BLaER1 treated with 17β-estradiol and CSF1 and Interleukin-3, amounts not matched to agents 10 nM and 100 nM (cell line): ENCODE measurements at regions not wholly inside any gene's neighbourhood (a gene's known extent, or its start where the extent isn't known, plus 50 kb on each side); places are given as distances from the start of the nearest gene placed in this dataset.

Experiments used
- H3K27ac ChIP-seq, 11 experiments: shearing (Covaris generic); formaldehyde crosslinking; 2 replicates each; pipeline ENCODE4 v1.8.1; 2022
- H3K27me3 ChIP-seq, 11 experiments: shearing (Covaris generic); formaldehyde crosslinking; 2 replicates each; pipeline ENCODE4 v1.8.1; 2022
- H3K36me3 ChIP-seq, 11 experiments: shearing (Covaris generic); formaldehyde crosslinking; 2 replicates each; pipeline ENCODE4 v1.8.1; 2022
- H3K4me1 ChIP-seq, 10 experiments: shearing (Covaris generic); formaldehyde crosslinking; 2 replicates each; pipeline ENCODE4 v1.8.1; 2022
- H3K4me2 ChIP-seq, 11 experiments: shearing (Covaris generic); formaldehyde crosslinking; 2 replicates each; pipeline ENCODE4 v1.8.1; 2022
- H3K4me3 ChIP-seq, 10 experiments: shearing (Covaris generic); formaldehyde crosslinking; 2 replicates each; pipeline ENCODE4 v1.8.1; 2022
- H3K9ac ChIP-seq, 11 experiments: shearing (Covaris generic); formaldehyde crosslinking; 2 replicates each; pipeline ENCODE4 v1.8.1; 2022
- H3K9me3 ChIP-seq, 11 experiments: shearing (Covaris generic); formaldehyde crosslinking; replicated peaks in 1 of 11; 2 replicates each; pipeline ENCODE4 v1.8.1; 2022
- H4K20me1 ChIP-seq, 11 experiments: shearing (Covaris generic); formaldehyde crosslinking; 2 replicates each; pipeline ENCODE4 v1.8.1; 2022
- Cebpa-rat ChIP-seq, 11 experiments: shearing (Covaris generic); IDR thresholded peaks; 2 replicates each; pipeline ENCODE4 v1.8.1; 2022

DNA sequence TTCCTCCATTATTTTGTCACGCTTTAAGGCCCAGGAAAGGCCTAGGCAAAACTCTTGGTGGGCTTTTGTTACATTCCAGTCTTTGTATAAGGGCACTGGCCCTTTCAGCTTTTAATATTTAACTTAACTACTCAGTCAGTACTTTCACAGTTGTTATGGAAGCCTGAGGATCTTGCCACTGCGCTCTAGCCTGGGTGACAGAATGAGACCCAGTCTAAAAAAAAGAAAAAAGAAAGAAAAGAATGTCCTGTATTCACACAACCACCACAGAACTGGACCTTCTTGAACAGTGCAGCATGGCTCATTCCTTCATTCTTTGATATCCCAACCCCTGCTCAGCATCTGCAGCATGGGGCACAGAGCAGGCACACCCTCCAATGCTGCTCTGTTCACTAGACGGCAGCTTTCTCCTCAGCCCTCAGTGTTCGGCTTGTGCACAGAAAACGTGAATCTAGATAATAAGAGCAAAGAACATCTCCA, 59.6 kb upstream of the EPCAM start:
- H3K36me3 ChIP-seq: no peaks in the 10 kb centered on the region
- peak overlapping the region in 3 of 10 experiments; percentile 9 to 55 (median 12); a peak in 2 of 20 replicates for H3K4me3 ChIP-seq
- H3K9me3 ChIP-seq: peaks cover 7 to 15% (median 12%) of the 10 kb centered on the region in 11 experiments; a peak in 18 of 22 replicates
- no peak for TF ChIP-seq Cebpa-rat (IDR thresholded peaks at IDR 0.05)
- H3K27me3 ChIP-seq: no peaks in the 10 kb centered on the region
- H3K4me1 ChIP-seq: peaks cover 33 to 82% (median 54%) of the 10 kb centered on the region in 10 experiments
- H4K20me1 ChIP-seq: no peaks in the 10 kb centered on the region
- peak overlapping the region; percentile 40 to 78 (median 72); a peak in 20 of 22 replicates for H3K9ac ChIP-seq
- H3K4me2 ChIP-seq: peak overlapping the region; percentile 80 to 94 (median 88)
- peak overlapping the region in 10 of 11 experiments; percentile 68 to 92 (median 85); a peak in 20 of 22 replicates for H3K27ac ChIP-seq

DNA sequence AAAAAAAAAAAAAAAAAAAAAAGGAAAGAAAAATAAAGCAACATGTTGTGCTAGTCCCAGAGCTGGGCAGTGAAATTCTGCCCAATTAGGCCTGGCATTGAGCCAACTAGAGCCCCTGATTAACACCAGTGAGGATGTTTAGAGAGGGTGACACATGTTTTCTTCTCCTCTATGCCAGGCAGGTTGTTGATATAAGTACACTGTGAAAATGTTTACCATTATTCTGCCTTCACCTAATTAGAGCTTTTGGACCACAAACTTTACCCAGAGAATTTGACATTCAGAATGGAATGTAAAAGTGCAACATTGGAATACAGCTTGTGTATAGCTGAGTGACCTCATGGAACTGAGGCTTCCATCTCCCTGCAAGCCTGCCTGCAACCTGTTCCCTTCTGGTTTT, 62.0 kb upstream of the EPCAM start:
- no peak overlapping the region for H3K4me3 ChIP-seq
- H3K36me3 ChIP-seq: no peaks in the 10 kb centered on the region
- H3K27me3 ChIP-seq: no peaks in the 10 kb centered on the region
- H3K4me1 ChIP-seq: peaks cover 37 to 88% (median 68%) of the 10 kb centered on the region in 10 experiments
- H4K20me1 ChIP-seq: no peaks in the 10 kb centered on the region
- H3K9me3 ChIP-seq: peaks cover 5 to 10% (median 8%) of the 10 kb centered on the region in 11 experiments; a peak in 18 of 22 replicates
- TF ChIP-seq Cebpa-rat (IDR thresholded peaks at IDR 0.05): no peak
- no peak overlapping the region for H3K9ac ChIP-seq
- H3K27ac ChIP-seq: no peak overlapping the region
- H3K4me2 ChIP-seq: peak overlapping the region in 3 of 11 experiments; percentile 12 to 94 (median 88); a peak in 3 of 22 replicates

DNA sequence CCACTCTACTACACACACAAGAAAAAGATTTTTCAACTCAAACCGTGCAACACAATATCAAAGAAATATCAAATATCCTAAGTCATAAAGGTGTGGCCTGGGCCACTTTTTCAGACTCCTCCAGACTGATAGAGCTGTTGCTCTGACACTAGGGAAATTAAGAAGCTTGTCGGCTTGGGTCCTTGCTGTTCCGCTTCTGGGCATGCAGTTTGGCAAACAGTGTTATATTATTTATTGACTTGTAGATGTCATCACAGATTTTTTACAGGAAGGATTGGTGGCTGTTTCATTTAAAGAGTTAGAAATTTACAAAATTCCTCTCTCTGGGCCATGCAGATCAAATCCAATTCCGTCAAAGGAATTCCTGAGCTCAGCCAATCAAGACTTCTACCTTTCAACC, 64.5 kb upstream of the EPCAM start:
- Histone ChIP-seq H3K4me3 (no peak overlapping the region), H3K9ac (no peak overlapping the region), H4K20me1 (no peaks in the 10 kb centered on the region), H3K36me3 (no peaks in the 10 kb centered on the region), H3K9me3 (no peaks in the 10 kb centered on the region), H3K4me2 (no peak overlapping the region; a peak in 1 of 22 replicates), H3K4me1 (peaks cover 37 to 88% (median 69%) of the 10 kb centered on the region in 10 experiments), H3K27ac (no peak overlapping the region), H3K27me3 (no peaks in the 10 kb centered on the region)
- TF ChIP-seq Cebpa-rat (IDR thresholded peaks at IDR 0.05): no peak

DNA sequence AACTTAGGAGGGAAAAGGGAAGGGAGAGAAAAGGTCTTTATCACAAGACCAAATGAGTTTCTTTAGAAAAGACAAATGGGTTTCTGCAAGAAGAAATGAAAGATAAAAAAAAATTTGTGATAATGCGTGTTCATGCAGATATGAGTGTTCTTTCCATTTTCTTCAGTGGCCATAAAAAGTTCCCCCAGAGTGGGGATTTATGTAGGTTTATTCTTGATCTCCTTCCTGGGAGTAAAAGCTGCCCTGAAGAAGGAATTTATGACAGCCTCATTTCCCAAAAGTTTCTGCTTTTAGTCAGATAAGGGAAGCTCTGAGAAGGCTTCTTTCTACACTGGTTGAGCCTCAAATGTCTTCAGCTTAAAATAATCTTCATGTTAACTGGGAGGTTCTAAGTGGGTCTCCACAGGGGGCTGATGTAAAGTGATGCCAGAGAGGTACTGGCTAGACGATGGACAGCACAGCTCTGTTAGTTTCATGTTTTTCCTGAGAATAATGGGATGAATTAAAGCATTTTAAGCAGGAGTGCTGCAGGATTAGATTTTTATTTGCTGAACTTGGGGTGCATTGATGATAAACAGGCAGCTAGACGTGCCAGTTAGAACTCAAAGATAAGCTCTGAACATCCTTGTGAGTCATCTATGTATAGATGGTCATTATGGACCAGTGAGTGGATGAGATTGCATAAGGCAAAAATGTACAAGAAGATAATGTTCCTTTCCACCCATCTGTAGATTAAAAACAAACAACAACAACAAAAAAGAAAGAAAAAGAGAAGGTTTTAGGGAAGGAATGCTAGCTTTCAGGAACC, 65.6 kb upstream of the EPCAM start:
- no peaks in the 10 kb centered on the region for H3K36me3 ChIP-seq
- no peak overlapping the region; a peak in 1 of 22 replicates for H3K9ac ChIP-seq
- H3K27me3 ChIP-seq: no peaks in the 10 kb centered on the region
- no peak overlapping the region for H3K4me3 ChIP-seq
- H3K4me1 ChIP-seq: peaks cover 28 to 88% (median 69%) of the 10 kb centered on the region in 10 experiments
- H3K27ac ChIP-seq: peak overlapping the region in 3 of 11 experiments; percentile 15 to 80 (median 27); a peak in 4 of 22 replicates
- H3K4me2 ChIP-seq: peak overlapping the region in 6 of 11 experiments; percentile 16 to 91 (median 76); a peak in 10 of 22 replicates
- no peaks in the 10 kb centered on the region for H4K20me1 ChIP-seq
- no peaks in the 10 kb centered on the region for H3K9me3 ChIP-seq
- no peak for TF ChIP-seq Cebpa-rat (IDR thresholded peaks at IDR 0.05)

DNA sequence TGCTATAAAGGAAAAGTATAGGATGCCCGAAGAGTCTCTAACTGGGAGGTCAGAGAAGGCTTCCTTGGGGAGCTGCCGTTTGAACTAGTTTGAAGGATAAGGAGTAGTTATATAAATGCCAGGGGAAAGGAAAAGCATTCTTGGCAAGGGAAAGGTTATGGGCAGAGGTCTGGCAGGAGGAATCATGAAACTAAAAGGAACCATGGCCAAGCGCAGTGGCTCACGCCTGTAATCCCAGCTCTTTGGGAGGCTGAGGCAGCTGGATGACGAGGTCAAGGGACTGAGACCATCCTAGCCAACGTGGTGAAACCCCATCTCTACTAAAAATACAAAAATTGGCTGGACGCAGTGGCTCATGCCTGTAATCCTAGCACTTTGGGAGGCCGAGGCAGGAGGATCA, 66.8 kb upstream of the EPCAM start:
- H3K9ac ChIP-seq: no peak overlapping the region
- peak overlapping the region; percentile 69 to 91 (median 82); a peak in 20 of 22 replicates for H3K4me2 ChIP-seq
- H3K4me1 ChIP-seq: peaks cover 36 to 88% (median 69%) of the 10 kb centered on the region in 10 experiments
- H3K36me3 ChIP-seq: no peaks in the 10 kb centered on the region
- H4K20me1 ChIP-seq: no peaks in the 10 kb centered on the region
- peak overlapping the region in 7 of 11 experiments; percentile 8 to 80 (median 61); a peak in 5 of 22 replicates for H3K27ac ChIP-seq
- H3K27me3 ChIP-seq: no peaks in the 10 kb centered on the region
- no peak overlapping the region for H3K4me3 ChIP-seq
- TF ChIP-seq Cebpa-rat (IDR thresholded peaks at IDR 0.05): no peak
- no peaks in the 10 kb centered on the region for H3K9me3 ChIP-seq

DNA sequence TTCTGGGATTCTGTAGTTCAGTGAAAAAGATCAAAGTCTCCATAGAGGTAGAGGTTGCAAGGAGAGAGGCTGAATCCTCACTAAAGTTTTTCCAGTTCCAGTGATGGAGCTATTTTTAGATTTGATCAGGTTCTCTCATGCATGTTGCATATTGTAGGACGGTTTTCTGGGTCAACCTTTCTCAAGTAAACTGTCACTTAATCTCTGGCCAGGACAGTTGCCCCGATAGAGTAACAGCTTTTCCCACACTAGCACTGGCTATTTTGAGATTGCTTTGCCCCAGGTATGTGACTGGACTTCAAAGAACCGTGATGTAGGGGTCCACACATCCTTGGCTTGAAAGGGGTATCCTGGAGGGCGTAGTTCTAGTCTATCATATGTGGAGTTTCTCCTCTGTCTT, 67.4 kb upstream of the EPCAM start:
- peak overlapping the region; percentile 69 to 91 (median 82); a peak in 21 of 22 replicates for H3K4me2 ChIP-seq
- H4K20me1 ChIP-seq: no peaks in the 10 kb centered on the region
- peak overlapping the region in 9 of 11 experiments; percentile 59 to 80 (median 69); a peak in 16 of 22 replicates for H3K27ac ChIP-seq
- H3K4me3 ChIP-seq: no peak overlapping the region
- H3K4me1 ChIP-seq: peaks cover 41 to 86% (median 70%) of the 10 kb centered on the region in 10 experiments
- no peaks in the 10 kb centered on the region for H3K27me3 ChIP-seq
- no peaks in the 10 kb centered on the region for H3K36me3 ChIP-seq
- no peaks in the 10 kb centered on the region for H3K9me3 ChIP-seq
- no peak for TF ChIP-seq Cebpa-rat (IDR thresholded peaks at IDR 0.05)
- H3K9ac ChIP-seq: peak overlapping the region in 3 of 11 experiments; percentile 22 to 51 (median 41); a peak in 1 of 22 replicates

DNA sequence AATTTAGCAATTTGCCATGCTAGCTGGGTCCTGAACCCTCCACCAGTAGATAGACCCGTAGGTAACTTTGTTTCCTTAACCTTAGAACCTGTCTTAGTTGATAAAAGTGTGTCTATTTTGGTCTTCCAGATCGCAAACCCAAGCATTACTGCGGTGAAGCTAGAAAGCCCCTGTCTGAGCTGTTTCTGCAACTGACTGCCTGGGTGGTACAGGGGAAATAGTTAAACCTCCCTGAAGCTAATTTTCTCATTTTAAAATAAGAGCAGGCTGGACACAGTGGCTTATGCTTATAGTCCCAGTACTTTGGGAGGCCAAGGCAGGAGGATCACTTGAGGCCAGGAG, 67.9 kb upstream of the EPCAM start:
- peaks cover 43 to 86% (median 73%) of the 10 kb centered on the region in 10 experiments for H3K4me1 ChIP-seq
- H3K27ac ChIP-seq: peak overlapping the region in 10 of 11 experiments; percentile 29 to 80 (median 68); a peak in 19 of 22 replicates
- H4K20me1 ChIP-seq: no peaks in the 10 kb centered on the region
- H3K4me2 ChIP-seq: peak overlapping the region; percentile 69 to 91 (median 82)
- no peaks in the 10 kb centered on the region for H3K9me3 ChIP-seq
- no peaks in the 10 kb centered on the region for H3K27me3 ChIP-seq
- H3K9ac ChIP-seq: peak overlapping the region in 9 of 11 experiments; percentile 22 to 57 (median 45); a peak in 16 of 22 replicates
- TF ChIP-seq Cebpa-rat (IDR thresholded peaks at IDR 0.05): no peak
- no peaks in the 10 kb centered on the region for H3K36me3 ChIP-seq
- peak overlapping the region in 1 of 10 experiments; percentile 24; a peak in 2 of 20 replicates for H3K4me3 ChIP-seq

DNA sequence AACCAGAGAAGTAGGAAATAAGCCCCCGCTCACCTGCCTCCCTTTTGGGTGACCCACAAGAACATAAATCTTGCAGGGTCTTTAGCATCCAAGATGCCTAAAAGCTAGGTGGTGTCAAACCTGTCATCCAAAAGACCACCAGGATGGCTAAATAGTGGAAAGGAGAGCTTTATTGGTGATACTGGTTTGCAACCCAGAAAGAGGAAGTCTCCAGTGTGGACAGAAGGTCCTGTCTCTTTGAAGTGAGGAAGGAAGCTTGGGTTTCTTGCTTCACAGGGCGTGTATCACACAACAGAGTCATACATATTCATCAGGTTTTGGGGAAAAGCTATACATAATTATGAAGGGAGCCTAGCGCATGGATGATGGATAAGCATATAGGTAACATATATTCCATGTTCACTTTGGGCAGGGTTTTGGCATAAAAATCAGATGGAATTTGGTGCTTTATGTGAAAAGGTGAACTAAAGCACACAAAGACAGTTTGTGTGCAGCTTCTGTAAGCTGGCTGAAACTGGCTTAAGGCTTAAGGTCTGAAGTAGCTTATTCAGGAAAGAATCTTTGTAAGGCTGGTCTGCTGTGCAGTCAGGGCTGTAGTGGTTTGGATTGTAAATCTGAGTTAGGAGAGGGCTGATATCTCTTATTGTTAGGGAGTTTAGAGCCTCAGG, 68.4 kb upstream of the EPCAM start:
- H3K9ac ChIP-seq: peak overlapping the region in 9 of 11 experiments; percentile 22 to 57 (median 45); a peak in 16 of 22 replicates
- peaks cover 43 to 83% (median 74%) of the 10 kb centered on the region in 10 experiments for H3K4me1 ChIP-seq
- peak in 9 of 11 experiments; percentile 34 to 81 (median 63); a peak in 13 of 22 replicates for TF ChIP-seq Cebpa-rat (IDR thresholded peaks at IDR 0.05)
- no peaks in the 10 kb centered on the region for H4K20me1 ChIP-seq
- H3K9me3 ChIP-seq: no peaks in the 10 kb centered on the region
- H3K4me2 ChIP-seq: peak overlapping the region; percentile 69 to 91 (median 82)
- H3K4me3 ChIP-seq: peak overlapping the region in 1 of 10 experiments; percentile 24; a peak in 2 of 20 replicates
- H3K27ac ChIP-seq: peak overlapping the region in 10 of 11 experiments; percentile 29 to 80 (median 68); a peak in 20 of 22 replicates
- H3K27me3 ChIP-seq: no peaks in the 10 kb centered on the region
- H3K36me3 ChIP-seq: no peaks in the 10 kb centered on the region
